ENCODE measurements at regions not wholly inside any gene's neighbourhood (a gene's known extent, or its start where the extent isn't known, plus 50 kb on each side); places are given as distances from the start of the nearest gene placed in this dataset.

GRCh38 chr5:136466041-136466415 is 100.7 kb upstream of the TRPC7 start:
- Histone ChIP-seq H3K27ac (ENCODE audit: extremely low read depth, low read depth, low read length) (no peak overlapping the region), H3K4me1 (ENCODE audit: control insufficient read depth, insufficient read depth, low read length) (no peaks in the 10 kb centered on the region), H3K4me3 (ENCODE audit: low read depth, low read length) (no peak overlapping the region), H3K36me3 (ENCODE audit: control insufficient read depth in 2 of 2, insufficient read depth in 1 of 2, low read length in 2 of 2) (no peaks in the 10 kb centered on the region), H3K9me3 (ENCODE audit: control insufficient read depth, insufficient read depth, low read depth, low read length) (no peaks in the 10 kb centered on the region)
- ChIA-PET POLR2A (no interaction called here), CTCF (no interaction called here)
- no peak for TF ChIP-seq BCL11A (tag by site-specific recombination; IDR thresholded peaks at IDR 0.05; ENCODE audit: low read depth)

GRCh38 chr5:136458481-136458880 is 93.1 kb upstream of the TRPC7 start:
- Histone ChIP-seq H3K4me3 (ENCODE audit: low read depth, low read length) (no peak overlapping the region), H3K4me1 (ENCODE audit: control insufficient read depth, insufficient read depth, low read length) (no peaks in the 10 kb centered on the region; the same call in 1 of the 2 replicates), H3K9me3 (ENCODE audit: control insufficient read depth, insufficient read depth, low read depth, low read length) (no peaks in the 10 kb centered on the region), H3K36me3 (ENCODE audit: control insufficient read depth in 2 of 2, insufficient read depth in 1 of 2, low read length in 2 of 2) (no peaks in the 10 kb centered on the region), H3K27ac (ENCODE audit: extremely low read depth, low read depth, low read length) (no peak overlapping the region)
- POLR2A ChIA-PET, result no interaction called here
- TF ChIP-seq ZNF701 (tag by site-specific recombination; IDR thresholded peaks at IDR 0.05) (no peak), SALL2 (tag by site-specific recombination; IDR thresholded peaks at IDR 0.05; ENCODE audit: borderline replicate concordance) (no peak), INSM2 (tag by site-specific recombination; IDR thresholded peaks at IDR 0.05) (no peak), ZNF155 (tag by site-specific recombination; IDR thresholded peaks at IDR 0.05) (no peak)
- CTCF ChIA-PET, result interaction anchor here (0.5 to 1.1 kb wide), 2 partner anchors 11 to 14 kb away, joined by 3 to 6 read pairs; no protein-coding TSS in a partner anchor

- H3K27ac ChIP-seq (ENCODE audit: extremely low read depth, low read depth, low read length), result no peak overlapping the region
- TF ChIP-seq PRDM10 (tag by site-specific recombination; IDR thresholded peaks at IDR 0.05) (no peak), BCL11B (tag by site-specific recombination; IDR thresholded peaks at IDR 0.05; ENCODE audit: low read depth) (no peak), ZNF221 (tag by site-specific recombination; IDR thresholded peaks at IDR 0.05; ENCODE audit: borderline replicate concordance) (no peak), ZNF449 (tag by site-specific recombination; IDR thresholded peaks at IDR 0.05) (no peak), TRIM28 (IDR thresholded peaks at IDR 0.05; ENCODE audit: borderline replicate concordance, low read length) (no peak), ZSCAN23 (tag by site-specific recombination; IDR thresholded peaks at IDR 0.05) (no peak), KLF17 (tag by site-specific recombination; IDR thresholded peaks at IDR 0.05) (no peak), CTCF (tag by site-specific recombination; IDR thresholded peaks at IDR 0.05) (no peak), ZNF560 (tag by site-specific recombination; IDR thresholded peaks at IDR 0.05; ENCODE audit: borderline replicate concordance) (no peak), ZNF777 (tag by site-specific recombination; IDR thresholded peaks at IDR 0.05; ENCODE audit: borderline replicate concordance) (no peak), ZNF596 (tag by site-specific recombination; IDR thresholded peaks at IDR 0.05) (no peak)
- H3K4me1 ChIP-seq (ENCODE audit: control insufficient read depth, insufficient read depth, low read length), result no peaks in the 10 kb centered on the region; the same call in 1 of the 2 replicates
- ChIA-PET CTCF (interaction anchor here (1.2 kb wide), 1 partner anchor 11 kb away, joined by 3 read pairs; no protein-coding TSS in a partner anchor), POLR2A (no interaction called here)
- no peaks in the 10 kb centered on the region for H3K36me3 ChIP-seq (ENCODE audit: control insufficient read depth in 2 of 2, insufficient read depth in 1 of 2, low read length in 2 of 2)
- no peak overlapping the region for H3K4me3 ChIP-seq (ENCODE audit: low read depth, low read length)
- H3K9me3 ChIP-seq (ENCODE audit: control insufficient read depth, insufficient read depth, low read depth, low read length), result no peaks in the 10 kb centered on the region
These were observed 92.2 kb upstream of the TRPC7 start for GRCh38 chr5:136457390-136458013.

Data from HEK293 (cell line).